ENCODE measurements at regions not wholly inside any gene's neighbourhood (a gene's known extent, or its start where the extent isn't known, plus 50 kb on each side); places are given as distances from the start of the nearest gene placed in this dataset.

DNA sequence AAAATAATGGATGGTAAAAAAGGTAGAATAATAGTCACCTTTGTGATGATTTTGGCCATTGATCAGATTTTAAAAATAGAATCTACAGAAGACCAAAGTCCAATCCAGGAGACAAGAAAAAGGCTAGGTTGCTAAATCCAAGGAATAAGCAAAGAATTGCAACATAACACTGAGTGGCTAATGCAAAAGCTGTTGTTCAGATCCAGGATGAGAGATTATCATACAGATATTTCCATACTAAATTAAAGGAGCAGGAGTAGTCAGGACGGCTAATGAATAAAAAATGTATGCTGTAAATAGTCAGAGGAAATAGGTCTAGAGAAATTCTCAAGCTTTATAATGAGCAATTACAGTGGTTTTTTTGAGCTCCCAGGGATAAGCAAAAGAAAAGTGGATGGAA is 745.9 kb upstream of the ACVR2A start:
- Histone ChIP-seq H3K9me3 (ENCODE audit: control insufficient read depth, insufficient read depth, low read depth, low read length) (no peaks in the 10 kb centered on the region), H3K4me3 (ENCODE audit: low read depth, low read length) (no peak overlapping the region), H3K4me1 (ENCODE audit: control insufficient read depth, insufficient read depth, low read length) (no peaks in the 10 kb centered on the region), H3K36me3 (ENCODE audit: control insufficient read depth in 2 of 2, insufficient read depth in 1 of 2, low read length in 2 of 2) (no peaks in the 10 kb centered on the region), H3K27ac (ENCODE audit: extremely low read depth, low read depth, low read length) (no peak overlapping the region)
- no peak for TF ChIP-seq ZNF302 (tag by site-specific recombination; IDR thresholded peaks at IDR 0.05; ENCODE audit: low read depth)
- no peak for TF ChIP-seq GLIS1 (tag by site-specific recombination; IDR thresholded peaks at IDR 0.05)
- no peak for TF ChIP-seq ZNF335 (tag by site-specific recombination; conservative IDR thresholded peaks at IDR 0.05)
- TF ChIP-seq ZNF121 (tag by site-specific recombination; IDR thresholded peaks at IDR 0.05): no peak
- no peak for TF ChIP-seq ZNF701 (tag by site-specific recombination; IDR thresholded peaks at IDR 0.05)
- no peak for TF ChIP-seq IKZF3 (tag by site-specific recombination; IDR thresholded peaks at IDR 0.05)
- TF ChIP-seq GLIS2 (tag by site-specific recombination; IDR thresholded peaks at IDR 0.05): no peak
- TF ChIP-seq ZNF174 (tag by site-specific recombination; IDR thresholded peaks at IDR 0.05): no peak
- TF ChIP-seq ZNF324 (tag by site-specific recombination; IDR thresholded peaks at IDR 0.05): no peak
- no peak for TF ChIP-seq ZNF48 (tag by site-specific recombination; IDR thresholded peaks at IDR 0.05)
- TF ChIP-seq ZNF580 (tag by site-specific recombination; IDR thresholded peaks at IDR 0.05): no peak
- TF ChIP-seq TSHZ1 (tag by site-specific recombination; IDR thresholded peaks at IDR 0.05; ENCODE audit: borderline replicate concordance): no peak
- TF ChIP-seq KLF16 (tag by site-specific recombination; IDR thresholded peaks at IDR 0.05): no peak
- no peak for TF ChIP-seq ZNF558 (tag by site-specific recombination; IDR thresholded peaks at IDR 0.05)
- no peak for TF ChIP-seq ZNF416 (tag by site-specific recombination; IDR thresholded peaks at IDR 0.05)
- no peak for TF ChIP-seq ZNF132 (tag by site-specific recombination; IDR thresholded peaks at IDR 0.05; ENCODE audit: borderline replicate concordance)
- no peak for TF ChIP-seq ZNF140 (tag by site-specific recombination; IDR thresholded peaks at IDR 0.05)
- TF ChIP-seq ZNF76 (tag by site-specific recombination; IDR thresholded peaks at IDR 0.05; ENCODE audit: borderline replicate concordance, low read depth): no peak
- TF ChIP-seq ZNF830 (tag by site-specific recombination; IDR thresholded peaks at IDR 0.05; ENCODE audit: low read depth): no peak
- ChIA-PET POLR2A (no interaction called here), CTCF (interaction anchor here (1.3 kb wide), 1 partner anchor 16 kb away, joined by 4 read pairs; no protein-coding TSS in a partner anchor)

- no peak overlapping the region for H3K4me3 ChIP-seq (ENCODE audit: low read depth, low read length)
- ChIA-PET POLR2A (no interaction called here), CTCF (interaction anchor here (0.7 kb wide), 1 partner anchor 52 kb away, joined by 3 read pairs; no protein-coding TSS in a partner anchor)
- no peaks in the 10 kb centered on the region for H3K4me1 ChIP-seq (ENCODE audit: control insufficient read depth, insufficient read depth, low read length)
- no peaks in the 10 kb centered on the region for H3K9me3 ChIP-seq (ENCODE audit: control insufficient read depth, insufficient read depth, low read depth, low read length)
- no peaks in the 10 kb centered on the region for H3K36me3 ChIP-seq (ENCODE audit: control insufficient read depth in 2 of 2, insufficient read depth in 1 of 2, low read length in 2 of 2)
- H3K27ac ChIP-seq (ENCODE audit: extremely low read depth, low read depth, low read length): no peak overlapping the region
- TF ChIP-seq ZNF37A (tag by site-specific recombination; IDR thresholded peaks at IDR 0.05): no peak
- no peak for TF ChIP-seq ZNF785 (tag by site-specific recombination; IDR thresholded peaks at IDR 0.05)
- TF ChIP-seq, protein P1, sequence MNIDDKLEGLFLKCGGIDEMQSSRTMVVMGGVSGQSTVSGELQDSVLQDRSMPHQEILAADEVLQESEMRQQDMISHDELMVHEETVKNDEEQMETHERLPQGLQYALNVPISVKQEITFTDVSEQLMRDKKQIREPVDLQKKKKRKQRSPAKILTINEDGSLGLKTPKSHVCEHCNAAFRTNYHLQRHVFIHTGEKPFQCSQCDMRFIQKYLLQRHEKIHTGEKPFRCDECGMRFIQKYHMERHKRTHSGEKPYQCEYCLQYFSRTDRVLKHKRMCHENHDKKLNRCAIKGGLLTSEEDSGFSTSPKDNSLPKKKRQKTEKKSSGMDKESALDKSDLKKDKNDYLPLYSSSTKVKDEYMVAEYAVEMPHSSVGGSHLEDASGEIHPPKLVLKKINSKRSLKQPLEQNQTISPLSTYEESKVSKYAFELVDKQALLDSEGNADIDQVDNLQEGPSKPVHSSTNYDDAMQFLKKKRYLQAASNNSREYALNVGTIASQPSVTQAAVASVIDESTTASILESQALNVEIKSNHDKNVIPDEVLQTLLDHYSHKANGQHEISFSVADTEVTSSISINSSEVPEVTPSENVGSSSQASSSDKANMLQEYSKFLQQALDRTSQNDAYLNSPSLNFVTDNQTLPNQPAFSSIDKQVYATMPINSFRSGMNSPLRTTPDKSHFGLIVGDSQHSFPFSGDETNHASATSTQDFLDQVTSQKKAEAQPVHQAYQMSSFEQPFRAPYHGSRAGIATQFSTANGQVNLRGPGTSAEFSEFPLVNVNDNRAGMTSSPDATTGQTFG (tag by site-specific recombination; IDR thresholded peaks at IDR 0.05; ENCODE audit: borderline replicate concordance): no peak
- TF ChIP-seq ZFP41 (tag by site-specific recombination; IDR thresholded peaks at IDR 0.05; ENCODE audit: borderline replicate concordance): no peak
- no peak for TF ChIP-seq ZNF585B (tag by site-specific recombination; IDR thresholded peaks at IDR 0.05)
- TF ChIP-seq ZBTB6 (tag by site-specific recombination; IDR thresholded peaks at IDR 0.05): no peak
- no peak for TF ChIP-seq ZNF544 (tag by site-specific recombination; IDR thresholded peaks at IDR 0.05)
- TF ChIP-seq ZNF266 (tag by site-specific recombination; IDR thresholded peaks at IDR 0.05; ENCODE audit: low read depth): no peak
- TF ChIP-seq, protein P2, sequence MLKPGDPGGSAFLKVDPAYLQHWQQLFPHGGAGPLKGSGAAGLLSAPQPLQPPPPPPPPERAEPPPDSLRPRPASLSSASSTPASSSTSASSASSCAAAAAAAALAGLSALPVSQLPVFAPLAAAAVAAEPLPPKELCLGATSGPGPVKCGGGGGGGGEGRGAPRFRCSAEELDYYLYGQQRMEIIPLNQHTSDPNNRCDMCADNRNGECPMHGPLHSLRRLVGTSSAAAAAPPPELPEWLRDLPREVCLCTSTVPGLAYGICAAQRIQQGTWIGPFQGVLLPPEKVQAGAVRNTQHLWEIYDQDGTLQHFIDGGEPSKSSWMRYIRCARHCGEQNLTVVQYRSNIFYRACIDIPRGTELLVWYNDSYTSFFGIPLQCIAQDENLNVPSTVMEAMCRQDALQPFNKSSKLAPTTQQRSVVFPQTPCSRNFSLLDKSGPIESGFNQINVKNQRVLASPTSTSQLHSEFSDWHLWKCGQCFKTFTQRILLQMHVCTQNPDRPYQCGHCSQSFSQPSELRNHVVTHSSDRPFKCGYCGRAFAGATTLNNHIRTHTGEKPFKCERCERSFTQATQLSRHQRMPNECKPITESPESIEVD (tag by site-specific recombination; IDR thresholded peaks at IDR 0.05): no peak
Measured at GRCh38 chr2:147097747-147098146, 747.1 kb upstream of the ACVR2A start.

All from HEK293 (cell line).